HG03097 (cell line): ENCODE measurements at regions not wholly inside any gene's neighbourhood (a gene's known extent, or its start where the extent isn't known, plus 50 kb on each side); places are given as distances from the start of the nearest gene placed in this dataset.
"Not testable (repeated sequence)": the region's sequence is repeated elsewhere in the genome, so short reads cannot be mapped to it uniquely, and the experiment has no call there.

Experiments
- ATAC-seq: cut with Tn5 transposase; IDR thresholded peaks from one replicate; pipeline ENCODE4 v1.9.1; 2021; ENCODE audit not compliant: unreplicated experiment, low FRiP score

DNA sequence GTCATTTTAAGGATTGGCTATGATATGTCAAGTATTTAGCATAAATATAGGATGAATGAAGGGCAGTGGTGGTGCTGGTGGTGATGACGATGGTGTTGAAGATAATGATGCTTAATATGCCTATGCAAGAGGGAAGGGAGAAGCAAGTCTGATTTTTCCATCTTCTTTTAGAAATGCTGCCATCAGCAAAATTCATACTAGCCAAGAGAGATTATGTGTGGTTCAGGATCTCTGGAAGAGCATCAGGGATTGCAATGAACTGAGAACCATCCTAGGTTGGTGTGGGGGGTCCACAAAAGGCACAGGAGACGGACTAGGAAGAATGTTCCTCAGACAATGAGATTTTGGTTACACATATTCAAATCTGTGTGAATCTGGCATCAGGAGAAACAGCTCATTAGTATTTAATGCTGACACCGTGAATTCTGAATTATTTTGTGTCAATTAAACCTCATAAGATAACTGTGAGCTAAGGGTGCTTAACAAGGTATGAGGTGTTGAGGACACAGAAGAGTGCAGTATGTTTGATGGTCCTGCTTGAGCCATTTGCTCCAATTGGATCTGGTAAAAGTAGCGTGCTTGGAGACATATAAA is 1120.8 kb upstream of the GOT2 start:
- no peak for ATAC-seq

DNA sequence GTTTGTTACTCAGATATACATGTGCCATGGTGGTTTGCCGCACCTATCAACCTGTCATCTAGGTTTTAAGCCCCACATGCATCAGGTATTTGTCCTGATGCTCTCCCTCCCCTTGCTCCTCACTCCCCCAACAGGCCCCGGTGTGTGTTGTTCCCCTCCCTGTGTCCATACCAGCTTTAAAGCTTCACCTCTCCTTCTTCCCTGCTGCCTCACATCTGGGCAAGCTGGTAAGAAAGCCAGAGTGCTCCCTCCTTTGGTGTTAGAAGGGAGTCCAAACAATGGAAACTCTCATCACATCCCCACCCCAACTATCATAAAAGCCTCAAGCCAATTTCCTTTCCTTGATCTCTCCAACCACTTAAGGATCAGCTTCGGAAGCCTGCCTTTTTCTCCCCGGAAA is 1115.6 kb upstream of the GOT2 start:
- no peak for ATAC-seq

DNA sequence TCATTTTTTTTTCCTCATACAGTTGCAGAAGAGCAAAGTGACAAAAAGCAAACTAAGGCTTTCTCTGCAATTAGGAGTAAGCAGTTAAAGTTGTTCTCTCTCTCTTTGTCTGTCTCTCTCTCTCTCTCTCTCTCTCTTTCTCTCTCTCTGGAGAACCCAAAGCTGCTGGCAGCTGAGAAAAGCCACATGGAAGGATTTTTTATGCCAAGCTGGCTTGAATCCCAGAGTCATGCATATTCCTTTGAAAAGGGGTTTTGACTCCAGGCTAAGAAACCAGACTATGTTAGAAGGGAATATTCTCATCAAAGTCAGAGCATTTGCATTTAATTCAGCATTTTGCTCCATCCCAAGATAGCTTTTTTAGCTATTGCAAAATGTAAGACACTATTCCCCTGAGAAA is 1114.2 kb upstream of the GOT2 start:
- no peak for ATAC-seq

DNA sequence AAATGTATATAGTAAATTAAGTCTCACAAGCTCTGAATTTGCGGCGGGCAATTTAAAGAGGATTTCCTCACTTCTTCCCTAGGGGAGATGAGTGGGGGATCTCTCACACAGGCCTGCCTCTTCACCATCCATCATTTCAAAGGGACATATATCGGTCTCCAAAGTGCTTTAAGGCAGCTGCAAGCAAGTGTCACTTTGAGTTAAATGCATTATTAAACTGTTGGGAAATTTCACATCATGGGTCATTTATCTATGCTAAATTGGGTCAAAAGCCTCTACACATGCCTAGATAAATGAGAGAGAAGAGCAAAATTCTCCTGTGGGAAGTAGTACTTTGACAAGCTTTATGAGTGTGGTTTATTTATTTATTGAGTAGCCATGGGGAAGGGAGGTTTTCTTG is 1106.1 kb upstream of the GOT2 start:
- ATAC-seq = no peak

DNA sequence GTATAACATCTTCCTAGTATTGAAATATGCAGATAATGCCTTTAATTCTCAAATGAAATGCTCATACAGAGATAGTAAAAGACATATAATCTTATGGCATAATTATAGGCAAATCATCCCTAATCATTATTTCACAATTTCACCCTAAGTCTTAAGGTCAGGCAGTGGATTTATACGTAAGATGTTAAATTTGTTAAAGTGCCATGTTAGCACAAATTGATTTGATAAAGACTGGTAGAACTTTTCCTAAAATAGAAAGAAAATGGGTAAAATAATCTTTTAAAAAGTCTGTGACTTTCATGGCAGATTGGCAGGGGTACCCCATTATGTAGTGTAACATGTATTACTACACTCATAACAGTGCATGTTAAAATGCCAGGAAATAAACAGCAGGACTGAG is 1092.7 kb upstream of the GOT2 start:
- no peak for ATAC-seq

- not testable (repeated sequence) for ATAC-seq
Measured at GRCh38 chr16:59809488-59809887, 1075.4 kb upstream of the GOT2 start.

DNA sequence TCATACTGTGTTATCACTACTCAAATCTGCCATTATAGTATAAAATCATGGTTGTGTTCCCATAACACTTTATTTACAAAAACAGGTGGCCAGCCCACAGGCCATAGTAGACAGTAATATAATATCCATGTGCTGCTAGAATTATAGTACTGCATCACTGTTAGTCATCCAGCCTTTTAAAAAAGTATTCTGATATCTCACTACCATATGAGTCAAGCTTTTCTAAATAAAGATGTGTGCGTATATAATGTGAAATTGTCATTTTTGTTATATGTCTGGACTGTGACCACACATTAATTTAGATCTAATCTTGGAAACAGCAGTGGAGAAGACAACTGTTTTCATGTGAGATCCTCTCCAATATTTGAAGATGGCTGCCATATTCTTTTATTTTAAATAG is 1049.1 kb upstream of the GOT2 start:
- ATAC-seq = no peak

- no peak for ATAC-seq
Measured at GRCh38 chr16:59773330-59773729, 1039.2 kb upstream of the GOT2 start.

- ATAC-seq = no peak
Measured at GRCh38 chr16:59759296-59759695, 1025.2 kb upstream of the GOT2 start.

DNA sequence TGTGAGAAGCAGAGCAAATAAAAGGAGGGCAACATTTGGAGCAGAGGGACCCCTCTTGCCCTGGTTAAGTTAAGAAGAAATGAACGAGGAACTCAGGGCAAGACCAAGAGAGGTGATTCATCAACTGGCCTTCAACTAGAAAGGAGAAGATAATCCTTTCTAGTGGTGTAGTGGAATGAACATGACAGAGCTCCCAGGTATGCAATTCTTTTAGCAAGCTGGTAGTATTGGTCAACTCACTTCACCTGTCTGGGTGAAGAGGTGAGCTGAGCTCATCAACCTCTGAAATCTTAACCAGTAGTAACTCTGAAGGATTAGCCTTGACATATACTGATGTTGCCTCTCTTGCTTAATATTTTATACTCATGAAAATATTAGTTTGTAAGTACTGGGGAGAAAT is 1024.7 kb upstream of the GOT2 start:
- no peak for ATAC-seq

DNA sequence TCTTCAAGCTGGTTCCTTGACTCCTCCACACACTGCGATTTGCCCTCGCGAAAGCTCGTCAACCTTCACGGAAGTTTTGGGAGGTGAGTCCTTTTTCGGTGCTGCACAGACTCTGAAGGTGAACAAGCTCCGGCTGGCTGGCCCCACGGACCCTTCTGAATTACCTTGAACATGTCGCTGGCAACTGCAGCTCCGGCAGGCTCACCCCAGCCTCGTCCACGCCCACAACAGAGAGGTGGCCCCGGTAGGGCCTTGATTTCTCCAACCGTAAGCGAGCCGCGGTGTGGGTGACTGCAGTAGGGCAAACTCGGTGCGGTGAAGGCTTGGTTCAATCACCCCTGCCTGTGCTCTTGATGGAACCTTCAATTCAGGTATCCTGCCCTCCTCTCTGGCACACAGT is 1020.7 kb upstream of the GOT2 start:
- no peak for ATAC-seq

- no peak for ATAC-seq
Measured at GRCh38 chr16:59749662-59750336, 1015.7 kb upstream of the GOT2 start.

DNA sequence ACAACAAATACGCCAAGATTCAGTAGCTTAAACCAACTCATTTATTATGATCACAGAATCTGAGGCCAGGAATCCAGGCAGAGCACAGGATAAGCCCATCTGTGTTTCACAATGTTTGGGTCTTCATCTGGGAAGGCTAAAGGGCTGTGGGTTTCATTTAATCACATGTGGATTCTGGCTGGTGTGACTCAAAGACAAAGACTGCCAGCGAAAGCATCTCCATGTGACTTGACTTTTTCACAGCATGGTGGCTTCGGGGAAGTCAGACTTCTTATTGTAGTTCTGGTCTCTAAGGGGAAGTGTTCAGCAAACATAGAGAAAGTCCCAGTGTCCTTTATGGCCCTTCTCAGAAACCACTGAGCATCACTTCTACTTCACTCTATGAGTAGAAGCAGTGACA is 1014.4 kb upstream of the GOT2 start:
- ATAC-seq = no peak

DNA sequence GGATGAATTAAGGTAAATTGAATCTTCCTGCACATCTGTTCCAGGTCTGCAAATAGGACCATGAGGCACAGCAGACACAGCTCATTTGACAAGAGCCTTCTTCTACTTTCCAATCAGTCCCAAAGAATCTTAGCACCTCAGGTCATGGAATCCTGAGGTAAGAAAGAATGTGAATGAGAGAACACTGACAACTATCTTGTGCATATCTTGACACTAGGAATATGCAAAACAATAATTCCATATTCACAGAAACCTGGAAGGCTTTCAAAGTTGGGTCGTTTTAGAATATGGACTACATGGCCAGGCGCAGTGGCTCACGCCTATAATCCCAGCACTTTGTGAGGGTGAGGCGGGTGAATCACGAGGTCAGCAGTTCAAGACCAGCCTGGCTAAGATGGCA is 1009.4 kb upstream of the GOT2 start:
- no peak for ATAC-seq

GRCh38 chr16:59740858-59741257 is 1006.7 kb upstream of the GOT2 start:
- no peak for ATAC-seq

- no peak for ATAC-seq
Measured at GRCh38 chr16:59737274-59737673, 1003.2 kb upstream of the GOT2 start.

DNA sequence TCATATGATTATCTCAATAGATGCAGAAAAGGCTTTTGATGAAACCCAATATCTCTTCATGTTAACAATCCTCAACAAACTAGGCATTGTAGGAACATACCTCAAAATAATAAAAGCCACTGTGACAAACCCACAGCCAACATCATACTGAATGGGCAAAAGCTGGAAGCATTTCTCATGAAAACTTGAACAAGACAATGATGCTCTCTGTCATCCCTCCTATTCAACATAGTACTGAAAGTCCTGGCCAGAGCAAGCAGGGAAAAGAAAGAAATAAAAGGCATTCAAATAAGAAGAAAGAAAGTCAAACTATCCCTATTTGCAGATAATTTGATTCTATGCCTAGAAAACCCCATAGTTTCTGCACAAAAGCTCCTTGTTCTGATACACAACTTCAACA is 999.2 kb upstream of the GOT2 start:
- no peak for ATAC-seq

DNA sequence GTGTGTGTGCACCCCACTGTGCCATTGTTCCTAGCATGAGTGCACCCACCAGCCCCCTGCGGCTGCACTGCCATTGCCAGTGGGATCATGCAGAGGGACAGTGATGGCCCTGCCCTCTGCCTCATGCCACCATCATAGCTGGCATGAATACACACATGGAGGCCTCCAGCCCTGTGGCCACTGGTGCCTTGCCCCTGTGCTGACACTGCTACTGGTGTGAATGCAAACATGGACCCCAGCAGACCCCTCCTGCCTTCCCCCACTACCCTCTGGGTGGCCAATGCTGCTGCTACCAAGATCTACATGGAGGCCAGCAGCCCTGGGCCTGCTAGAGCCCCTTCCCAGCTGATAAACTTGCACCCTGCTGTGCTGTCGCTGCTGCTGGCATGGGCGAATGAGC is 995.5 kb upstream of the GOT2 start:
- no peak for ATAC-seq

DNA sequence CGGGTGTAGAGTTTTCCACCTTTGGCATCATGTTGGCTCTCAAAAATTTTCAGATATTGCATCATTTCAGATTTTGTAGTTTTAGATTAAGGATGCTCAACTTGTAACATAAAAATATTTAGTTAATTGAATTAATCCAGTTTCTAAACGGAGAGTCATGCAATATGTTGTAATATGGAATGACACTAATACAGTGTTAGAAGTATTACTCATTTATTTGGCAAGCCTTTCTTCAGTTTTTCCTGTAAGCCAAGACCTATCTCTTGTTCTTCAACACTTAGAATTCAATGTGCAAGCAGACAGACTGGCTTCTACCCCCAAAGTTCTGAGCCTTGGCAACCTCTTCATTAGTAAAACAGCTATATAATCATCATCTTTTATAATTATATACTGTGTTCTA is 985.0 kb upstream of the GOT2 start:
- no peak for ATAC-seq

GRCh38 chr16:59707436-59708226 is 973.5 kb upstream of the GOT2 start:
- ATAC-seq = no peak

- ATAC-seq = no peak
Measured at GRCh38 chr16:59701963-59702930, 968.1 kb upstream of the GOT2 start.
